ENCODE measurements at regions not wholly inside any gene's neighbourhood (a gene's known extent, or its start where the extent isn't known, plus 50 kb on each side); places are given as distances from the start of the nearest gene placed in this dataset.
"Not testable (repeated sequence)": the region's sequence is repeated elsewhere in the genome, so short reads cannot be mapped to it uniquely, and the experiment has no call there.

DNA sequence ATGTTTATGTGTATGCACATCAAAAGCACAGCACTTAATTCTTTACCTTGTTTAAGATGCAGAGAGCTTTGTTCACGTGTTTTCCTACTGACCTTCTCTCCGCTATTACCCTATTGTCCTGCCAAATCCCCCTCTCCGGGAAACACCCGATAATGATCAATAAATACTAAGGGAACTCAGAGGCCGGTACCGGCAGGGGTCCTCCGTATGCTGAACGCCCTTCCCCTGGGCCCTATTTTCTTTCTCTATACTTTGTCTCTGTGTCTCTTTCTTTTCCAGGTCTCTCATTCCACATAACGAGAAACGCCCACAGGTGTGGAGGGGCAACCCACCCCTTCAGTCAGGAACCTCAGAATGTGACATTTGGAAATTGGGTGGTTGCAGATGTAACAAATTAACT, 160.1 kb downstream of the ADRA2C start:
- DNase-seq (ENCODE audit: low read depth in 2 of 2, low spot score in 1 of 2): not testable (repeated sequence)

DNA sequence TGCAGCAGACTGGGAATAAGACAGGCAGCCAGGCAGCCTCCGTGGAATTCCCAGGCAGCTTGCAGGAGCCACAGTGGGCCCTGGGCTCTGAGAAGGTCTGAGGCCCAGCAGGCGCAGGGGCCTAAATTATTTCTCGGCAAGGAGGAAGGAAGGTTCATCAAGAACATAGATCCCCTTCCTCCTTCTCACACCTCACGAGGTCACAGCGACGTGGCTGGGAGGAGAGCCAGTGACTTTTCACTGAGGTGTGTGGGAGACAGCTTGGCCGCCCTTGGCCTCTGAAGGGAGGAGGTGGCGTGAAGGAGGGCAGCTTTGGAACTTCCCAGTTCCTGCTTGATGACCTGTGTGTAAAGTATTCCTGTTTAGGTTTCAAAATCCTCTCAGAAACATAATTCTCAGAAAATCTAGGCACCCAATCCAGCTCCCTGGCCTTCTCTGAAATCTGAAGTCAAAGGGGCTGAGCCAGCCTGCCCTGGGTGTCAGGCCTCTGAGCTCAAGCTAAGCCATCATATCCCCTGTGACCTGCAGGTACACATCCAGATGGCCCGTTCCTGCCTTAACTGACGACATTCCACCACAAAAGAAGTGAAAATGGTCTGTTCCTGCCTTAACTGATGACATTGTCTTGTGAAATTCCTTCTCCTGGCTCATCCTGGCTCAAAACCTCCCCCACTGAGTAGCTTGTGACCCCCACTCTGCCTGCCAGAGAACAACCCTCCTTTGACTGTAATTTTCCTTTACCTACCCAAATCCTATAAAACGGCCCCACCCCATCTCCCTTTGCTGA, 161.0 kb downstream of the ADRA2C start:
- not testable (repeated sequence) for DNase-seq (ENCODE audit: low read depth in 2 of 2, low spot score in 1 of 2)

DNA sequence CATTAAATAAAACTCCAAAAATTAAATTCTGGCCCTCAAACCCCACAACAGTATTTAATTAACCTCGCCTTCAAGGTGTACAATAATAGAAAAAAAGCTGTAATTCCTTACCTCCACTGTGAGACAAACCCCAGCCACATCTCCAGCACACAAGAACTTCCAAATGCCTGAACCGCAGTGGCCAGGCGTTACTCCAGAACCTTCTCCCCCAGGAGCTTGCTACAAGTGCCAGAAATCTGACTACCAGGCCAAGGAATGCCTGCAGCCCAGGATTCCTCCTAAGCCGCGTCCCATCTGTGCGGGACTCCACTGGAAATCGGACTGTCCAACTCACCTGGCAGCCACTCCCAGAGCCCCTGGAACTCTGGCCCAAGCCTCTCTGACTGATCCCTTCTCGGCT, 163.2 kb downstream of the ADRA2C start:
- DNase-seq (ENCODE audit: low read depth in 2 of 2, low spot score in 1 of 2): not testable (repeated sequence)

DNA sequence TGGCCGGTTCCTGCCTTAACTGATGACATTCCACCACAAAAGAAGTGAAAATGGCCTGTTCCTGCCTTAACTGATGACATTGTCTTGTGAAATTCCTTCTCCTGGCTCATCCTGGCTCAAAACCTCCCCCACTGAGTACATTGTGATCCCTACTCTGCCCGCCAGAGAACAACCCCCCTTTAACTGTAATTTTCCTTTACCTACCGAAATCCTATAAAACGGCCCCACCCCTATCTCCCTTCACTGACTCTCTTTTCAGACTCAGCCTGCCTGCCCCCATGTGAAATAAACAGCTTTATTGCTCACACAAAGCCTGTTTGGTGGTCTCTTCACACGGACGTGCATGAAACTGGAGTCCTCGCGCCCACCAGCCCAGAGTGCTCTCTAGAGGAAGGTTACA, 166.5 kb downstream of the ADRA2C start:
- not testable (repeated sequence) for DNase-seq (ENCODE audit: low read depth in 2 of 2, low spot score in 1 of 2)

DNA sequence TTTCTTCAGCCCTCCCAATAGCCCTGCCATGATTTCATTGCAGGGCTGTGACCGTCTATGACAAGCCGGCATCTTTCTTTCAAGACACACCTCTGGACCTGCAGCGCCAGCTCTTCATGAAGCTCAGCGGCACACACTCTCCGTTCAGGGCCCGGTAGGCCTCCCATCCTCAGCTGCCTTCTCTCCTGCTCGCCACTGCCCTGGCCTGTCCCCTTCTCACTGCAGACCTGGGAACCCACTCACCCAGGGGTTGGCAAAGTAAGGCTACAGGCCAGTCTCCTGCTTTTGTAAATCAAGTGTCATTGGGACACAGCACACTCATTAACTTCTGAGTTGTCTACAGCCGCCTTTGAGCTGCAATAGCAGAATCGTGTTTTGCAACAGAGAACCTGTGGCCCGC, 169.2 kb downstream of the ADRA2C start:
- not testable (repeated sequence) for DNase-seq (ENCODE audit: low read depth in 2 of 2, low spot score in 1 of 2)

DNA sequence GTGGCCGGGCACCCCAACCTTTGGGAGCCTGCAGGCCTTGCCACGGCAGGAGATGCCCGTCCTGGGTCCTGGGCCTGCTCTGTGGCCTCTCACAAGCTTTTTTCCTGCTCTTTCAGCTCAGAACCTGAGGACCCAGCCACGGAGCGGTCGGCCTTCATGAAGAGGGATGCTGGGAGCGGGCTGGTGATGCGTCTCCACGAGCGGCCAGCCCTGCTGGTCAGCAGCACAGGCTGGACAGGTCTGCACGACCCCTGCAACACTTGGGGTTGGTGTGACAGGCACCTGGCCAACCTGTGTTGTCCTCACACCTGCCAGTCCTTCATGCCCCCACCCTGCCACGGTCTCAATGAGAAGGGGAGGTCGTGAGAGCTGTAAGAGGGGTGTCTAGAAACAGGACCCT, 170.0 kb downstream of the ADRA2C start:
- no peak for DNase-seq (ENCODE audit: low read depth in 2 of 2, low spot score in 1 of 2)

DNA sequence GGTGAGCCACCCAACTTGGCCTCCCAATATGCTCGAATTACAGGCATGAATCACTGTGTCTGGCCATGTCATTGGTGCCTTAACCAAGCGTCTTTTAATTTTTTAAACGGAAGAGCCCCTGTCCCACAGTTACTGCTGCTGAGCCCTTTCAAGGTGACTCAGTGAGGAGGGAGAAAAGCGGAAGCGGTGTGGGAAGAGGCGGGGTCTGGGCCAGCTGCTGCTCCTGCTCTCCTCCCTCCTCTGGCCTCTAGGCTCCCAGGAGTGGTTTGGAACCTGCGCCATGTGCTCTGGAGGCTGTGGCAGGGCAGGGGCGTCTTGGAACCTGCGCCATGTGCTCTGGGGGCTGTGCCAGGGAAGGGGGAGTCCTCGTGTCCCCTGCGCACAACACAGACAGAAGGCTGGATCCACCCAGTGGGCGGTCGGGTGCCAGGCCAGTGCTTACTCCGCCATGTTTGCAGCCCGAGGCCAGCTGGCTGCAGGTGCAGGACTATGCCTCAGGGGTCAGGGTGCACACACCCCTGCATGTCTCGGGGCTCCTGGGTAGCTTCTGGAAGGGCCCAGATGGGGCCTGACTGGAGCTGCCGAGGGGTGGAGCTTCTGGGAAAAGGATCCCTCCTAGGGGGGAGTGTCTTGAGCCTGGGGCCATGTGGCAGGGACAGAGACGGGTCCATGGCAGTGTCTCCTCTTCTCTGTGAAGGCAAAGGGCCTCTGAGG, 171.8 kb downstream of the ADRA2C start:
- not testable (repeated sequence) for DNase-seq (ENCODE audit: low read depth in 2 of 2, low spot score in 1 of 2)

DNA sequence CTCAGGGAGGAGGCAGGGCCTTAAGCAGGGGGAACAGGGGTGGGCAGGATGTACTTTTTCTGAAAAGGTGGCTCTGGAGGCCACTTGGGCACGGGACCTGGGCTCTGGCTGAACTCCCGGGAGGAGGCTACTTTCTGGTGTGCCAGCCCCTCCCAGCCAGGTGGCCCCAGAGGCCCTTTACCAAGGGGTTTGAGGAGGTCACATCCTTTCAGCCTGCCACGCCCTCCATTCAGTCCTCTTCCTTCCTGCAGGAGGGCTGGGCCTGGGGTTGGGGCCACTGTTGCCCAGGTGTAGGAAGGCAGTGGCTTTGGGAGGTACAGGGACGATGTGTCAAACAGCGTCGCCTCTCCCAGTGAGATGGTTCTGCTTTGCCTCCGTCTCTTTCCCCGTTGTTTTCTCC, 172.5 kb downstream of the ADRA2C start:
- not testable (repeated sequence) for DNase-seq (ENCODE audit: low read depth in 2 of 2, low spot score in 1 of 2)

DNA sequence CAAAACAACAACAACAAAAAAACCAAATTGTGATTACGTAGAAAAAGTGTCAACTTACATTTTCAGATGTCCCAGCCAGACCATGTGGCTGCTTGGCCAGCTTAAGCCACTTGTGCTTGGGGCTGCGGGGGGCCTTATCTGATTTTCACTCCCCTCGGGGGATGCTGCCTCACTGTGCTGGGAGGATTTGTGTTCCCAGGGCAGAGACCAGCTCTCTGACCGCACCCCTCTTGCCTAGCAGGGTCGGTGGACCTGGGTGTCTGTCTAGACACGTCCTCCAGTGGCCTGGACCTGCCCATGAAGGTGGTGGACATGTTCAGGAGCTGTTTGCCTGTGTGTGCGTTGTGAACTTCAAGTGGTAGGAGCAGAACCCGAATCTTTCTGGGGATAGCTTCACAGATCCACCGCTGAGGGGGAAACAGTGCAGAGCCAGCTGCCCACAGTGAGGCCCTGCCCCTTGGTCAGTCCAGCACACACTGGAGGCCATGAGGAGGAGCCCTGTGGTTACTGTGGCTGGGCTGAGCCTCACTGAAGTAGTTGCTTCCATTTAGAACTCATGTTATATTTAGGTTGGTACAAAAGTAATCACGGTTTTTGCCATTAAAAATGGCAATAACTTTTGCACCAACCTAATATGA, 173.9 kb downstream of the ADRA2C start:
- not testable (repeated sequence) for DNase-seq (ENCODE audit: low read depth in 2 of 2, low spot score in 1 of 2)

DNA sequence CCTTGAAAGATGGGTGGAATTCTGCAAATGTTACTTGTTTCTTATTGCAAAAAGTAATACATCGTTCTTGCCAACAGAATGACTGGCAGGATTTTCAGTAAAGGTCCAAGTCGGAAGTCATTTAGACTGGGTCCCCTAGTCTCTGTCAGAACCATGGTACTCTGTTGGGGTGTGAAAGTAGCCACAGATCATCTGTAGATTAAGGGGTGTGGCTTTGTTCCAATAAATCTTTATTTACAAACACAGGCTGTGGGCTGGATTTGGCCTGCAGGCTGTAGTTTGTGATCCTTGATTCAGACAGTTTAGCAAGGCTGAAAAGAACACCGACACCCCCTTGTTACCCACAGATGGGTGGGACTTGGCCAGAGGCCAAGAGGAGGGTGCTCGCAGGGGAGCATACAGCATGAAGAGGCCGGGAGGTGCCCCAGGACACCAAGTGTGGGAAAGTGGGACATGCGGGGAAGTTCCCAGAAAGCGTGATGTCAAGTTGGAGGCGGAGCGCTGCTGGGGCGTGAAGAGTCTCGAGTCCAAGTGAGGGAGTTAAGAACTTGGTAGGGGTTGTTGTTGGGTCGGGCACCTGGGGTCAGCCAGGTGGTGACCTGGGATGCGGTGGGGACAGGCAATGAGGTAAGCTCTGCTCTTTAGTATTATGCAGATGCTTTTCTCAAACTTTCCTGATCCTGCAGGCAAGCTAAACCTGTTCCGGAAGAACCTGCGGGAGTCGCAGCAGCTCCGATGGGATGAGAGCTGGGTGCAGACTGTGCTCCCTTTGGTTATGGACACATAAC, 175.7 kb downstream of the ADRA2C start:
- DNase-seq (ENCODE audit: low read depth in 2 of 2, low spot score in 1 of 2): not testable (repeated sequence)

DNA sequence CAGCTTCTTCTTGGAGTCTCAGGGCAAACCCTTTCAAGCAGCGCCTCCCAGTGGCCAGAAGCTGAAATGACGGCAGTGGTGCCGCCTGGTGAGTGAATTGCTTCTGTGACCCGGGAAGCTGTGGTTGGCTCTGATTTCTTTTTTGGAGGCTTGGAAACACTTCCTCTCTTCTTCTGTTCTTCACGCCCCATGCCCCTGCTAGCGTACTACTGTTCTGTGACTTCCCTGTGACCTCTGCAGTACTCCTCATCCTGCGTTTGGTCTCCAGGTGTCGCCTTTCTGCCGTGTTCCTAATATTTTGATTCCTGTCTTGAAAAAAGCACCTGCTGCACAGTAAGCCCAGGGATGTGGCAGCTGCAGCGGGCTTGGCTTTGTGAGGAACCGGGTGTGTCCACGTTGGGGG, 176.4 kb downstream of the ADRA2C start:
- peak in 1 of 2 donors; percentile 23 for DNase-seq (ENCODE audit: low read depth in 2 of 2, low spot score in 1 of 2)

DNA sequence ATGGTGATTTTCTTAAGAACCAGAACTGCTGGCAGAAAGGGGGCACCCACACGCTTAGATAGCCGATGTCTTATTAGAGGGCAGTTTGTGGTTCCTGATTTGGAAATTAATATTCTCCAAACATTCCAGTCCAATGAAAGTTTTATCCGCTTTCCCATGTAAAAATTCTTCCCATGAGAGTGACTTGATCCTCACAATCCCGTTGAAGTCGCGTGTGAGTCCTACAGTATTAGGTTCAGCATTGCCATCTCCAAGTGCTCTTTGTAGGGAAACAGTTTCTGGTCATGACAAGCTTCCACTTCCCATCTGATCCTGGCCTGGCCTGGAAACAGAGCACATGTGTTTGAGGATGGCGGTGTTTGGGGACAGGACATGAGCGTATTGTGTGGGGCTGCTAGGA, 176.9 kb downstream of the ADRA2C start:
- DNase-seq (ENCODE audit: low read depth in 2 of 2, low spot score in 1 of 2): not testable (repeated sequence)

DNA sequence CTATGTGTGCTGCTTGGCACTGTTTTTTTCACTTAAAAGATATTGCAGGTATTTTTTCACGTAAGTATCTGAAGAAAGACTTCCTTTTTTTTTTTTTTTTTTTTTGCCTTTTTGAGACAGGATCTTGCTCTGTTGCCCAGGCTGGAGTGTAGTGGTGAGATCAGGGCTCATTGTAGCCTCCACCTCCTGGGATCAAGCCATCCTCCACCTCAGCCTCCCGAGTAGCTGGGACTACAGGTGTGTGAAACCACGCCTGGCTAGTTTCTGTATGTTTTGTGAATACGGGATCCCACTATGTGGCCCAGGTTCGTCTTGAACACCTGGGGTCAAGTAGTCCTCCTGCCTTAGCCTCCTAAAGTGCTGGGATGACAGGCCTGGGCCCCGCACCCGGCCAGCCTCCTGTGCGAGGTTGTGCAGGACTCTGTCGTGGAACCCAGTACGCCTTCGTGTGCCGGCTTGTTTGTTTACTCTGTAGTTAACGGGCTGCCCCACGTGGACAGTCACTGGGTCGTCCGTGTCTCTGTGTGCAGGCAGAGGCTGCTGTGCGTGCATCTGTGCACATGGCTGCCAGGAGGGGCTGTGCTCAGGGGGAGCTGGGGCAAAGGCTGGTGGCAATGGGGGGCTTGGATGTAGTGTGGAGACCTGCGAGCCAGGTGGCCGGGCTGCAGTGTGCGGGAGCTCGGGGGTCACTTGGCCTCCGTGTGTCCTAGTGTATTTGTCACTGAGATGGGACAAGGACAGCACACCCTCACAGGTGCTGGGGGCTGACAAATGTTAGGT, 179.5 kb downstream of the ADRA2C start:
- DNase-seq (ENCODE audit: low read depth in 2 of 2, low spot score in 1 of 2): no peak

DNA sequence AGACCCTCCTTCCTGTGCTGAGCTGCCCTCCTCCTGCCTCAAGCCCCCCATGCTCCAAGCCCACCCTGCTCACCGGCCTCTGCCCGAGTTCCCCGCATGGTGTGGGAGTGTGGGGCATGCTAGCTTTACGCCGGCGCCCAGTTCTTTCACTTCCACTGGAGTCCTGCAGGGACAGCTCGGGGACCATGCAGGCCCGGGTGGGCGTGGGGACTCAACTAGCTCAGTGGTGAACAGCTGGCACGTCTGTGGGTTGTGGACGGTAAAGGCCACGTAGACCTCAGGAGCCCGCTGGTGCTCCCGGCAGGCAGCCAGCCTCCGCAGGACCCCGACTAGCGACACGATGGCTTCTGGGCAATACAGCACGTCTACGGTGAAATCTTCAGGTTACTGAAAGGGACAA, 180.4 kb downstream of the ADRA2C start:
- not testable (repeated sequence) for DNase-seq (ENCODE audit: low read depth in 2 of 2, low spot score in 1 of 2)

DNA sequence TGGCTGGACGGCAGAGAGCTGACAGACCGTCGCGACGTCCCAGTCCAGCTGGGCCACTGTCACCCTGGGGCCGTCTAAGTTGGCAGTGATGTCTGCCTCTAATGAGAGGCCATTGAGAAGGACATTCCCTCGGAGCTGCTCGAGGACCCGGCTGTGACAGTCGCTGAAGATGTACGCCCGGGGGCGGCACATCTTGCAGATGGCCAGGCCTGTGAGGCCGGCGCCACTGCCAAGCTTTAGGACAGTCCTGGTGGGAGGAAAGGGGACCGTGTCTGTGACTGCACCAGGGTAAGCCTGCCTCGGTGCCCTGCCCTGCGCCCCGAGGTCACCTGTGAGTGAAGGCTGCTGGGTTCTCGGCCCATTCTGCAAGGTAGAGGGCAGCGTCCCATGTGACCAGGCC, 181.6 kb downstream of the ADRA2C start:
- DNase-seq (ENCODE audit: low read depth in 2 of 2, low spot score in 1 of 2): not testable (repeated sequence)

DNA sequence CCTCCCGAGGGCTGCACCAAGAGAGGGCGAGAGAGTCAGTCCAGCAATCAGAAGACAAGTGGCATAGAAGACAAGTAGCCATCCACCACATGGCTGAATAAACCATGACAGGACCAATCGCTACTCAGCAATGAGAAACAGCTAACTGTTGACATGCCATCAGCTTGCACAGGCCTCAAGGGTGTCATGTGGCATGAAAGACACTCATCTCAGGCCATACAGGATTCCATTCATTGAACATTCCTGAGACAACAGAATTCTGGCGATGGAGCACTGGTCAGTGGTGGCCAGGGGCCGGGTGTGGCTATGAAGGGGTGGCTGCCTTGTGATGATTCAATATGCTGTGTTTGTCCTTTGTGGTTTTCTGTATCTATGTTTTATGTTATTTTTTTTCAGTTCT, 182.0 kb downstream of the ADRA2C start:
- not testable (repeated sequence) for DNase-seq (ENCODE audit: low read depth in 2 of 2, low spot score in 1 of 2)

DNA sequence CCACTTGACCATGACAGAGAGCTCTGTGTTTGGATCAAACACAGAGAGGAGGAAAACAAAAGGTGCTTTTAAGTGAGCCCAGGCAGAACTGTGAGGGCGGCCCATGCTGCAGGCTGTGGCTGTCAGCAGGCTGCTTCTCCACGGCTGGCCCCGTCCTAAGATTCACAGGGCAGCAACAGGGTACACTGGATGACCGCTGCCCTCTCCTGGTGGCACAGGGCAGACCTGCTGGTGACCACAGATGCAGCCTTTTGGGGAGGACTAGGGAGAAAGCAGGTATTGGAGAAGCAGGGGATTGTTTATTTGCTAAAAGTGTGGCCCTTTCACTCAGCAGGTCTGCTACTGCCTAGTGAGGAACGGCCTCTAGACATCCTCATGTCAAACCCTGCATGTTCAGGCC, 183.7 kb downstream of the ADRA2C start:
- not testable (repeated sequence) for DNase-seq (ENCODE audit: low read depth in 2 of 2, low spot score in 1 of 2)

DNA sequence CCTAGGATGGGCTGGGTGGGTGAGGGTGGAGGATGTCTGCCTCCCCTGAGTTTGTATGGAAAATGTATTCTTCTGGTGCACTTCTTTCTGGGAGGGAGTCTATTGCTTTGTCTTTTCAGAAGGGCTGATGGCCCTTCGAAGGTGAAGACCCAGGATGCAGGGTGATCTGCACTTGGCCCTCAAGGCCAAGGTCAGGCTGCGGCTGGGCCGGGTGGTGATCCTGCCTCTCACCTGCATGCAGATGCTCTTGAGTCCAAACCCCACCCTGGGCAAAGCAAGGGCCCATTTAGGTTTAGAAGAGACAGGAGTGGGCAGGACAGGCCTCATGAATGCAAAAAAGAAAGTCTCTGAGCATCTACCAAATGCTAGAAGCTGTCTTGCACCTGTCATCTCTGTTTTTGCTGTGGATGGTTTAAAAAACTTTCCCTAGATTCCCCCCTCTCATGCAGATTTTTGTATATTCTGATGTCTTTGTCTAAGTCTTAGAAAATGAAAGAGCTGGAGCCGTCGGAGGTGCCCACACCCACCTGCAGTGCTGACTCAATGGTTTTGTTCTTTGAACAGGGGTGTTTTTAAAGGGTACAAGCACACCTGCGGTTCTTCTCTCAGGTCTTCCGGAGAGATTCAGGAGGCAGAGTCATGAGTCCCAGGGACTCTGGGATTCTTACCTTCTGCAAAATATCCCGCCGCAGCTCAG, 186.4 kb downstream of the ADRA2C start:
- not testable (repeated sequence) for DNase-seq (ENCODE audit: low read depth in 2 of 2, low spot score in 1 of 2)

DNA sequence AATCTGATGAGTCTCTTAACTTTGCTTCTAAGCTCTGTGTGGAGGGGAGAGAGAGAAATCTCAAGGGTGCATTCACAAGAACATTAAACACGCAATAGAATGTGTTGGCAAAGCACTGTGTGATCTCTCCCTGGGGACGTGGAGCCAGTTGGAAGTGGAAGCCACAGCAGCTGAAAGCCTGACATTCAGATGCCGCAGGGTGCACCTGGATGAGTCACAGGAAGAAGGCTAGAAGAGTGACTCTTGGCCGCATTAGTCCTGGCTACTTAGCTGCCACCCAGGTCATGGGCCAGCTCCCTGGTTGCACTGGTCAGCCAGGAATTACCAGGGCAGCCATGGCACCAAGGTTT, 186.9 kb downstream of the ADRA2C start:
- not testable (repeated sequence) for DNase-seq (ENCODE audit: low read depth in 2 of 2, low spot score in 1 of 2)

Measured in stimulated activated CD8-positive, alpha-beta memory T cell treated with anti-CD3 and anti-CD28 coated beads, Interleukin-4, amount 100 ng/mL, for 4 hours (primary cell).